ENCODE measurements at regions not wholly inside any gene's neighbourhood (a gene's known extent, or its start where the extent isn't known, plus 50 kb on each side); places are given as distances from the start of the nearest gene placed in this dataset. TPM values are rescaled to one million over a fixed set of nuclear protein-coding genes. Genes with fewer than 3 reads are reported as not detected.

DNA sequence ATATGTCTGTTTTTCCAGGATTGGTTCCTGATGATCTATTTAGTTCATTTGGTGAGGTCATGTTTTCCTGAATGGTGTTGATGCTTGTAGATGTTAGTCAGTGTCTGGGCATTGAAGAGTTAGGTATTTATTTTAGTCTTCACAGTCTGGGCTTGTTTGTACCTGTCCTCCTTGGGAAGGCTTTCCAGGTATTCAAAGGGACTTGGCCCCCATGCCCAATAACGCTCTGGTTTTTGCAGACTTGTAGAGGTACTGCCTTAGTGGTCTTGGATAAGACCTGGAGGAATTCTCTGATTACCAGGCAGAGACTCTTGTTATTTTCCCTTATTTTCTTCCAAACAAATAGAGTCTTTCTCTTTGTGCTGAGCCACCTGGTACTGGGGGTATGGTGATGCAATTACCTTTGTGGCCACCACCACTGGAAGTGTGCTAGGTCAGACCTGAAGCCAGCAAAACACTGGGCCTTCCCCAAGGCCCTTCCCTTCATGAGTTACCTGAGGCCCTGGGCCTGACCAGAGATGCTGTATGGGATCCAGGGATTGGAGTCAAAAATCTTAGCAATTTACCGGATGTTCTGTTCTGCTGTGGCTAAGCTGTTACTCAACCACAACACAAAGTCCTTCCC lies 63.3 kb upstream of the RXFP1 start:
- no peaks in the 10 kb centered on the region for H3K4me1 ChIP-seq (ENCODE audit: control insufficient read depth, insufficient read depth, low read length)
- no peaks in the 10 kb centered on the region for H3K36me3 ChIP-seq (ENCODE audit: insufficient read depth, low read length)
- no peak overlapping the region for H3K4me3 ChIP-seq (ENCODE audit: low read length)
- H3K27me3 ChIP-seq (ENCODE audit: control insufficient read depth, insufficient read depth, low read length), result no peaks in the 10 kb centered on the region
- H3K4me2 ChIP-seq (ENCODE audit: low read length), result no peak overlapping the region
- no peaks in the 10 kb centered on the region for H3K9me3 ChIP-seq (replicated peaks; ENCODE audit: low read length)
- H3K9ac ChIP-seq (ENCODE audit: low read depth, low read length), result no peak overlapping the region

- no peaks in the 10 kb centered on the region for H3K4me1 ChIP-seq (ENCODE audit: control insufficient read depth, insufficient read depth, low read length)
- no peaks in the 10 kb centered on the region for H3K36me3 ChIP-seq (ENCODE audit: insufficient read depth, low read length)
These were observed 62.4 kb upstream of the RXFP1 start for GRCh38 chr4:158459085-158459820.

GRCh38 chr4:158461336-158461735 lies 60.3 kb upstream of the RXFP1 start:
- Histone ChIP-seq H3K4me3 (ENCODE audit: low read length) (no peak overlapping the region), H3K4me2 (ENCODE audit: low read length) (no peak overlapping the region), H3K9me3 (replicated peaks; ENCODE audit: low read length) (no peaks in the 10 kb centered on the region), H3K9ac (ENCODE audit: low read depth, low read length) (no peak overlapping the region), H3K36me3 (ENCODE audit: insufficient read depth, low read length) (no peaks in the 10 kb centered on the region), H3K4me1 (ENCODE audit: control insufficient read depth, insufficient read depth, low read length) (no peaks in the 10 kb centered on the region), H3K27me3 (ENCODE audit: control insufficient read depth, insufficient read depth, low read length) (no peaks in the 10 kb centered on the region)

More at GRCh38 chr4:158459085-158459820, 62.4 kb upstream of the RXFP1 start:
- no peak overlapping the region for H3K4me3 ChIP-seq (ENCODE audit: low read length)
- H3K9me3 ChIP-seq (replicated peaks; ENCODE audit: low read length), result no peaks in the 10 kb centered on the region
- H3K4me2 ChIP-seq (ENCODE audit: low read length), result no peak overlapping the region
- H3K9ac ChIP-seq (ENCODE audit: low read depth, low read length), result no peak overlapping the region
- no peaks in the 10 kb centered on the region for H3K27me3 ChIP-seq (ENCODE audit: control insufficient read depth, insufficient read depth, low read length)

- Histone ChIP-seq H3K4me3 (ENCODE audit: low read length) (no peak overlapping the region), H3K4me1 (ENCODE audit: control insufficient read depth, insufficient read depth, low read length) (no peaks in the 10 kb centered on the region), H3K4me2 (ENCODE audit: low read length) (no peak overlapping the region), H3K27me3 (ENCODE audit: control insufficient read depth, insufficient read depth, low read length) (no peaks in the 10 kb centered on the region), H3K9ac (ENCODE audit: low read depth, low read length) (no peak overlapping the region), H3K36me3 (ENCODE audit: insufficient read depth, low read length) (no peaks in the 10 kb centered on the region), H3K9me3 (replicated peaks; ENCODE audit: low read length) (no peaks in the 10 kb centered on the region)
These were observed 59.1 kb upstream of the RXFP1 start for GRCh38 chr4:158462611-158463010.

Small RNAs in the stretch of these regions (small RNA-seq; reads per million reads assigned to genes)
- gene RNU4-79P, result not detected
